Urinary bladder (tissue), 3 donors: ENCODE measurements at regions not wholly inside any gene's neighbourhood (a gene's known extent, or its start where the extent isn't known, plus 50 kb on each side); places are given as distances from the start of the nearest gene placed in this dataset.

Experiments
- DNase-seq: peaks from one replicate; pipeline ENCODE4 v3.0.0-alpha.2; 2015; ENCODE audit errors: extremely low spot score
- H3K27ac ChIP-seq: one replicate; pipeline ENCODE4 v1.5.1; 2013; ENCODE audit warnings: low read depth, mild to moderate bottlenecking, moderate library complexity
- H3K36me3 ChIP-seq: one replicate; pipeline ENCODE4 v1.6.1; 2013; ENCODE audit warnings: mild to moderate bottlenecking, moderate library complexity; ENCODE audit not compliant: insufficient read depth
- H3K4me1 ChIP-seq: one replicate; pipeline ENCODE4 v1.6.1; 2013; ENCODE audit warnings: mild to moderate bottlenecking, moderate library complexity; ENCODE audit not compliant: insufficient read depth
- H3K4me3 ChIP-seq: one replicate; pipeline ENCODE4 v1.5.1; 2013; ENCODE audit warnings: low read depth, low read length
- WGBS: extraction: QIAGEN DNeasy Blood & Tissue Kit; methylation state at CpG from one replicate; pipeline ENCODE4 v1.1.7; 2013; 5-methylcytosine and 5-hydroxymethylcytosine counted together
- donor health status: healthy with polysubstance abuse.
- donor health status: healthy.

- Histone ChIP-seq H3K4me1 (no peaks in the 10 kb centered on the region), H3K27ac (no peak overlapping the region), H3K36me3 (no peaks in the 10 kb centered on the region), H3K4me3 (no peak overlapping the region)
- DNase-seq = no peak
- WGBS = 66% methylated on average over 2 of the region's 2 CpGs
These were observed 213.4 kb upstream of the LNX1 start for GRCh38 chr4:53804719-53805118.

- DNase-seq = no peak
- 42% methylated on average over 2 of the region's 2 CpGs for WGBS
- no peak overlapping the region for H3K4me3 ChIP-seq
- no peaks in the 10 kb centered on the region for H3K36me3 ChIP-seq
- H3K27ac ChIP-seq = no peak overlapping the region
- H3K4me1 ChIP-seq = no peaks in the 10 kb centered on the region
These were observed 211.2 kb upstream of the LNX1 start for GRCh38 chr4:53802500-53802899.

GRCh38 chr4:53801373-53801772, 210.1 kb upstream of the LNX1 start:
- 40% methylated on average over 3 of the region's 3 CpGs for WGBS
- H3K36me3 ChIP-seq = no peaks in the 10 kb centered on the region
- H3K27ac ChIP-seq = no peak overlapping the region
- no peak overlapping the region for H3K4me3 ChIP-seq
- DNase-seq = no peak
- H3K4me1 ChIP-seq = no peaks in the 10 kb centered on the region

GRCh38 chr4:53800741-53801140, 209.5 kb upstream of the LNX1 start:
- DNase-seq = no peak
- no peaks in the 10 kb centered on the region for H3K4me1 ChIP-seq
- H3K4me3 ChIP-seq = no peak overlapping the region
- H3K27ac ChIP-seq = no peak overlapping the region
- H3K36me3 ChIP-seq = no peaks in the 10 kb centered on the region
- 86% methylated on average over 3 of the region's 3 CpGs for WGBS

- H3K27ac ChIP-seq = no peak overlapping the region
- 91% methylated on average over 4 of the region's 4 CpGs for WGBS
These were observed 201.8 kb upstream of the LNX1 start for GRCh38 chr4:53793096-53793495.

GRCh38 chr4:53790286-53790685, 199.0 kb upstream of the LNX1 start:
- DNase-seq = no peak
- no peak overlapping the region for H3K4me3 ChIP-seq
- H3K4me1 ChIP-seq = no peaks in the 10 kb centered on the region
- H3K36me3 ChIP-seq = no peaks in the 10 kb centered on the region
- H3K27ac ChIP-seq = no peak overlapping the region

More at GRCh38 chr4:53793096-53793495, 201.8 kb upstream of the LNX1 start:
- Histone ChIP-seq H3K36me3 (no peaks in the 10 kb centered on the region), H3K4me1 (no peaks in the 10 kb centered on the region), H3K4me3 (no peak overlapping the region)
- DNase-seq = no peak

- Histone ChIP-seq H3K36me3 (no peaks in the 10 kb centered on the region), H3K4me3 (no peak overlapping the region), H3K4me1 (no peaks in the 10 kb centered on the region), H3K27ac (no peak overlapping the region)
- no peak for DNase-seq
- 98% methylated on average over 3 of the region's 3 CpGs for WGBS
These were observed 197.3 kb upstream of the LNX1 start for GRCh38 chr4:53788621-53789020.

- DNase-seq = no peak
- no peak overlapping the region for H3K4me3 ChIP-seq
- WGBS = 87% methylated on average over 3 of the region's 3 CpGs
- no peak overlapping the region for H3K27ac ChIP-seq
- H3K4me1 ChIP-seq = no peaks in the 10 kb centered on the region
- no peaks in the 10 kb centered on the region for H3K36me3 ChIP-seq
These were observed 196.7 kb upstream of the LNX1 start for GRCh38 chr4:53788011-53788410.

GRCh38 chr4:53786632-53787031, 195.3 kb upstream of the LNX1 start:
- WGBS = 32% methylated on average over 4 of the region's 4 CpGs
- Histone ChIP-seq H3K27ac (no peak overlapping the region), H3K4me3 (no peak overlapping the region), H3K4me1 (no peaks in the 10 kb centered on the region), H3K36me3 (no peaks in the 10 kb centered on the region)
- DNase-seq = no peak

- Histone ChIP-seq H3K27ac (peak overlapping the region; percentile 28), H3K4me1 (no peaks in the 10 kb centered on the region), H3K36me3 (no peaks in the 10 kb centered on the region), H3K4me3 (no peak overlapping the region)
- DNase-seq = no peak
- WGBS = 48% methylated on average over 6 of the region's 6 CpGs
These were observed 194.7 kb upstream of the LNX1 start for GRCh38 chr4:53785996-53786395.

- DNase-seq = no peak
- no peaks in the 10 kb centered on the region for H3K36me3 ChIP-seq
- 96% methylated on average over 3 of the region's 3 CpGs for WGBS
- H3K27ac ChIP-seq = no peak overlapping the region
- no peaks in the 10 kb centered on the region for H3K4me1 ChIP-seq
- no peak overlapping the region for H3K4me3 ChIP-seq
These were observed 192.8 kb upstream of the LNX1 start for GRCh38 chr4:53784112-53784511.

- DNase-seq = no peak
- Histone ChIP-seq H3K4me3 (no peak overlapping the region), H3K36me3 (no peaks in the 10 kb centered on the region), H3K4me1 (no peaks in the 10 kb centered on the region), H3K27ac (no peak overlapping the region)
- 49% methylated on average over 1 of the region's 1 CpG for WGBS
These were observed 192.0 kb upstream of the LNX1 start for GRCh38 chr4:53783208-53783859.

GRCh38 chr4:53782458-53782845, 191.2 kb upstream of the LNX1 start:
- 26% methylated on average over 2 of the region's 2 CpGs for WGBS
- Histone ChIP-seq H3K4me1 (no peaks in the 10 kb centered on the region), H3K36me3 (no peaks in the 10 kb centered on the region), H3K4me3 (no peak overlapping the region), H3K27ac (no peak overlapping the region)
- no peak for DNase-seq

- H3K36me3 ChIP-seq = no peaks in the 10 kb centered on the region
- no peak overlapping the region for H3K4me3 ChIP-seq
- peak overlapping the region; percentile 48 for H3K27ac ChIP-seq
- DNase-seq = no peak
- 37% methylated on average over 10 of the region's 10 CpGs for WGBS
- no peaks in the 10 kb centered on the region for H3K4me1 ChIP-seq
These were observed 190.6 kb upstream of the LNX1 start for GRCh38 chr4:53781629-53782457.
